ENCODE measurements at regions not wholly inside any gene's neighbourhood (a gene's known extent, or its start where the extent isn't known, plus 50 kb on each side); places are given as distances from the start of the nearest gene placed in this dataset.
"Not testable (repeated sequence)": the region's sequence is repeated elsewhere in the genome, so short reads cannot be mapped to it uniquely, and the experiment has no call there.

GRCh38 chr7:65550444-65550809 is 176.8 kb downstream of the ZNF92 start:
- TF ChIP-seq CTBP1 (IDR thresholded peaks at IDR 0.05; ENCODE audit: borderline replicate concordance); TARDBP (IDR thresholded peaks at IDR 0.05); SP1 (IDR thresholded peaks at IDR 0.05); FOXK2 (IDR thresholded peaks at IDR 0.05); SUZ12 (IDR thresholded peaks at IDR 0.05); L3MBTL2 (conservative IDR thresholded peaks at IDR 0.05); ZNF384 (IDR thresholded peaks at IDR 0.05): not testable (repeated sequence)

Measured in HEK293T (cell line).